ENCODE measurements at regions not wholly inside any gene's neighbourhood (a gene's known extent, or its start where the extent isn't known, plus 50 kb on each side); places are given as distances from the start of the nearest gene placed in this dataset.

GRCh38 chr18:22283397-22283796, 114.0 kb downstream of the GATA6 start:
- Histone ChIP-seq H3K4me3 (ENCODE audit: low read length in 3 of 3) (no peak overlapping the region), H3K9me3 (ENCODE audit: control insufficient read depth in 2 of 3, insufficient read depth in 1 of 3, low read length in 3 of 3) (no peaks in the 10 kb centered on the region), H3K9ac (ENCODE audit: low read length in 3 of 3) (no peak overlapping the region), H3K36me3 (ENCODE audit: control insufficient read depth in 2 of 3, insufficient read depth in 3 of 3, low read length in 3 of 3) (no peaks in the 10 kb centered on the region), H3K27ac (ENCODE audit: low read depth in 2 of 2, low read length in 2 of 2) (no peak overlapping the region), H3K4me1 (ENCODE audit: control insufficient read depth in 2 of 3, insufficient read depth in 2 of 3, low read depth in 1 of 3, low read length in 3 of 3) (no peaks in the 10 kb centered on the region), H3K27me3 (ENCODE audit: control insufficient read depth, insufficient read depth, low read length) (no peaks in the 10 kb centered on the region)
- DNase-seq, result no peak
- FAIRE-seq, result no peak
- TF ChIP-seq CTCF (IDR thresholded peaks at IDR 0.05; ENCODE audit: borderline replicate concordance, extremely low read depth, insufficient read depth), result no peak
- intact Hi-C loops (cut with DNase I), result no loop called here

- intact Hi-C loops (cut with DNase I), result no loop called here
- DNase-seq (no peak), FAIRE-seq (no peak)
- TF ChIP-seq CTCF (IDR thresholded peaks at IDR 0.05; ENCODE audit: borderline replicate concordance, extremely low read depth, insufficient read depth), result no peak
- Histone ChIP-seq H3K9ac (ENCODE audit: low read length in 3 of 3) (no peak overlapping the region), H3K4me1 (ENCODE audit: control insufficient read depth in 2 of 3, insufficient read depth in 2 of 3, low read depth in 1 of 3, low read length in 3 of 3) (no peaks in the 10 kb centered on the region), H3K27me3 (ENCODE audit: control insufficient read depth, insufficient read depth, low read length) (no peaks in the 10 kb centered on the region), H3K4me3 (ENCODE audit: low read length in 3 of 3) (no peak overlapping the region), H3K36me3 (ENCODE audit: control insufficient read depth in 2 of 3, insufficient read depth in 3 of 3, low read length in 3 of 3) (no peaks in the 10 kb centered on the region), H3K9me3 (ENCODE audit: control insufficient read depth in 2 of 3, insufficient read depth in 1 of 3, low read length in 3 of 3) (no peaks in the 10 kb centered on the region), H3K27ac (ENCODE audit: low read depth in 2 of 2, low read length in 2 of 2) (no peak overlapping the region)
These were observed 113.7 kb downstream of the GATA6 start for GRCh38 chr18:22283116-22283395.

GRCh38 chr18:22282311-22283115, 113.1 kb downstream of the GATA6 start:
- H3K9ac ChIP-seq (ENCODE audit: low read length in 3 of 3), result no peak overlapping the region
- no peaks in the 10 kb centered on the region for H3K36me3 ChIP-seq (ENCODE audit: control insufficient read depth in 2 of 3, insufficient read depth in 3 of 3, low read length in 3 of 3)
- H3K4me1 ChIP-seq (ENCODE audit: control insufficient read depth in 2 of 3, insufficient read depth in 2 of 3, low read depth in 1 of 3, low read length in 3 of 3), result no peaks in the 10 kb centered on the region
- no peaks in the 10 kb centered on the region for H3K27me3 ChIP-seq (ENCODE audit: control insufficient read depth, insufficient read depth, low read length)
- no peak overlapping the region for H3K27ac ChIP-seq (ENCODE audit: low read depth in 2 of 2, low read length in 2 of 2)
- H3K9me3 ChIP-seq (ENCODE audit: control insufficient read depth in 2 of 3, insufficient read depth in 1 of 3, low read length in 3 of 3), result no peaks in the 10 kb centered on the region
- peak in 2 of 5 donors; percentile 61 to 78 for DNase-seq
- TF ChIP-seq CTCF (IDR thresholded peaks at IDR 0.05; ENCODE audit: borderline replicate concordance, extremely low read depth, insufficient read depth), result no peak
- H3K4me3 ChIP-seq (ENCODE audit: low read length in 3 of 3), result no peak overlapping the region
- no peak for FAIRE-seq
- intact Hi-C loops (cut with DNase I), result no loop called here

- H3K36me3 ChIP-seq (ENCODE audit: control insufficient read depth in 2 of 3, insufficient read depth in 3 of 3, low read length in 3 of 3), result no peaks in the 10 kb centered on the region
- H3K4me1 ChIP-seq (ENCODE audit: control insufficient read depth in 2 of 3, insufficient read depth in 2 of 3, low read depth in 1 of 3, low read length in 3 of 3), result no peaks in the 10 kb centered on the region
- intact Hi-C loops (cut with DNase I), result no loop called here
- no peak for TF ChIP-seq CTCF (IDR thresholded peaks at IDR 0.05; ENCODE audit: borderline replicate concordance, extremely low read depth, insufficient read depth)
- no peaks in the 10 kb centered on the region for H3K27me3 ChIP-seq (ENCODE audit: control insufficient read depth, insufficient read depth, low read length)
- FAIRE-seq, result no peak
- no peak overlapping the region for H3K27ac ChIP-seq (ENCODE audit: low read depth in 2 of 2, low read length in 2 of 2)
- no peak for DNase-seq
- H3K9me3 ChIP-seq (ENCODE audit: control insufficient read depth in 2 of 3, insufficient read depth in 1 of 3, low read length in 3 of 3), result no peaks in the 10 kb centered on the region
- H3K9ac ChIP-seq (ENCODE audit: low read length in 3 of 3), result no peak overlapping the region
- H3K4me3 ChIP-seq (ENCODE audit: low read length in 3 of 3), result no peak overlapping the region
These were observed 111.0 kb downstream of the GATA6 start for GRCh38 chr18:22280453-22280750.
